Naive B cell (primary cell): ENCODE measurements at regions not wholly inside any gene's neighbourhood (a gene's known extent, or its start where the extent isn't known, plus 50 kb on each side); places are given as distances from the start of the nearest gene placed in this dataset.

Experiments used
- ATAC-seq, 2 donors: fragments of 150-1000 bp; cut with Tn5 transposase; 2 replicates each; pipeline ENCODE4 v1.10.0; 2021; ENCODE audit warnings: low read depth in 2 of 2, mild to moderate bottlenecking in 2 of 2, moderate library complexity in 2 of 2
- DNase-seq: peaks from one replicate; pipeline ENCODE4 v3.0.0; 2022
- H3K27ac Mint-ChIP-seq, 6 donors: one replicate each; pipeline ENCODE4 v1.8.0; 2020 to 2022; ENCODE audit warnings: mild to moderate bottlenecking in 6 of 6, mixed read lengths in 6 of 6, moderate library complexity in 5 of 6, inconsistent platforms in 2 of 6
- H3K27me3 Mint-ChIP-seq, 3 donors: one replicate each; pipeline ENCODE4 v1.8.0; 2021 to 2022; ENCODE audit warnings: mixed read lengths in 3 of 3, mild to moderate bottlenecking in 1 of 3
- H3K36me3 Mint-ChIP-seq, 2 donors: one replicate each; pipeline ENCODE4 v1.8.0; 2020 to 2022; ENCODE audit warnings: mixed read lengths in 2 of 2, inconsistent platforms in 1 of 2, mild to moderate bottlenecking in 1 of 2
- H3K4me1 Mint-ChIP-seq, 3 donors: one replicate each; pipeline ENCODE4 v1.8.0; 2020 to 2022; ENCODE audit warnings: mixed read lengths in 3 of 3, inconsistent platforms in 1 of 3, mild to moderate bottlenecking in 1 of 3, moderate library complexity in 1 of 3
- H3K4me3 Mint-ChIP-seq, 8 donors: one replicate each; pipeline ENCODE4 v1.8.0; 2020 to 2022; ENCODE audit warnings: mild to moderate bottlenecking in 8 of 8, mixed read lengths in 8 of 8, moderate library complexity in 8 of 8, inconsistent platforms in 2 of 8
- H3K9me3 Mint-ChIP-seq, 7 donors: one replicate each; pipeline ENCODE4 v1.8.0; 2020 to 2022; ENCODE audit warnings: mixed read lengths in 7 of 7, mild to moderate bottlenecking in 5 of 7, inconsistent platforms in 2 of 7, moderate library complexity in 1 of 7

GRCh38 chr5:74300808-74301389 is 339.6 kb downstream of the ENC1 start:
- DNase-seq (no peak), ATAC-seq (no peak)
- Mint-ChIP-seq H3K36me3 (no peaks in the 10 kb centered on the region), H3K4me3 (no peak overlapping the region), H3K27ac (no peak overlapping the region), H3K4me1 (no peaks in the 10 kb centered on the region), H3K9me3 (peaks cover 0 to 2% (median 0%) of the 10 kb centered on the region in 7 donors), H3K27me3 (peaks cover 0 to 7% (median 0%) of the 10 kb centered on the region in 3 donors)

- Mint-ChIP-seq H3K4me3 (no peak overlapping the region), H3K27ac (no peak overlapping the region), H3K4me1 (no peaks in the 10 kb centered on the region), H3K36me3 (no peaks in the 10 kb centered on the region), H3K9me3 (peaks cover 0 to 2% (median 0%) of the 10 kb centered on the region in 7 donors), H3K27me3 (peaks cover 0 to 7% (median 0%) of the 10 kb centered on the region in 3 donors)
- no peak for ATAC-seq
- DNase-seq = no peak
These were observed 340.7 kb downstream of the ENC1 start for GRCh38 chr5:74299833-74300232.

- ATAC-seq (no peak), DNase-seq (no peak)
- peaks cover 0 to 2% (median 0%) of the 10 kb centered on the region in 7 donors for H3K9me3 Mint-ChIP-seq
- H3K36me3 Mint-ChIP-seq = no peaks in the 10 kb centered on the region
- no peaks in the 10 kb centered on the region for H3K4me1 Mint-ChIP-seq
- H3K27ac Mint-ChIP-seq = no peak overlapping the region
- H3K4me3 Mint-ChIP-seq = no peak overlapping the region
- H3K27me3 Mint-ChIP-seq = no peaks in the 10 kb centered on the region
These were observed 343.7 kb downstream of the ENC1 start for GRCh38 chr5:74296685-74297408.

GRCh38 chr5:74295676-74296075 is 344.9 kb downstream of the ENC1 start:
- H3K27ac Mint-ChIP-seq = no peak overlapping the region
- DNase-seq (no peak), ATAC-seq (no peak)
- H3K4me3 Mint-ChIP-seq = no peak overlapping the region
- no peaks in the 10 kb centered on the region for H3K36me3 Mint-ChIP-seq
- H3K27me3 Mint-ChIP-seq = no peaks in the 10 kb centered on the region
- no peaks in the 10 kb centered on the region for H3K4me1 Mint-ChIP-seq
- no peaks in the 10 kb centered on the region for H3K9me3 Mint-ChIP-seq

GRCh38 chr5:74295141-74295540 is 345.4 kb downstream of the ENC1 start:
- no peaks in the 10 kb centered on the region for H3K4me1 Mint-ChIP-seq
- DNase-seq (no peak), ATAC-seq (no peak)
- H3K27me3 Mint-ChIP-seq = peaks cover 0 to 4% (median 0%) of the 10 kb centered on the region in 3 donors
- no peaks in the 10 kb centered on the region for H3K36me3 Mint-ChIP-seq
- no peak overlapping the region for H3K4me3 Mint-ChIP-seq
- no peaks in the 10 kb centered on the region for H3K9me3 Mint-ChIP-seq
- no peak overlapping the region for H3K27ac Mint-ChIP-seq

- no peaks in the 10 kb centered on the region for H3K4me1 Mint-ChIP-seq
- DNase-seq = no peak
- ATAC-seq = no peak
These were observed 346.3 kb downstream of the ENC1 start for GRCh38 chr5:74294231-74294705.

GRCh38 chr5:74293182-74293581 is 347.3 kb downstream of the ENC1 start:
- Mint-ChIP-seq H3K9me3 (no peaks in the 10 kb centered on the region), H3K36me3 (no peaks in the 10 kb centered on the region), H3K4me3 (no peak overlapping the region), H3K27me3 (peaks cover 1 to 7% (median 6%) of the 10 kb centered on the region in 3 donors), H3K27ac (no peak overlapping the region), H3K4me1 (no peaks in the 10 kb centered on the region)
- DNase-seq (no peak), ATAC-seq (no peak)

More at GRCh38 chr5:74294231-74294705, 346.3 kb downstream of the ENC1 start:
- no peaks in the 10 kb centered on the region for H3K36me3 Mint-ChIP-seq
- H3K9me3 Mint-ChIP-seq = no peaks in the 10 kb centered on the region
- H3K4me3 Mint-ChIP-seq = no peak overlapping the region
- peaks cover 0 to 6% (median 0%) of the 10 kb centered on the region in 3 donors for H3K27me3 Mint-ChIP-seq
- H3K27ac Mint-ChIP-seq = no peak overlapping the region

- ATAC-seq (no peak), DNase-seq (no peak)
- no peak overlapping the region for H3K27ac Mint-ChIP-seq
- no peaks in the 10 kb centered on the region for H3K9me3 Mint-ChIP-seq
- H3K36me3 Mint-ChIP-seq = no peaks in the 10 kb centered on the region
- H3K4me1 Mint-ChIP-seq = no peaks in the 10 kb centered on the region
- no peak overlapping the region for H3K4me3 Mint-ChIP-seq
- peaks cover 6 to 14% (median 7%) of the 10 kb centered on the region in 3 donors for H3K27me3 Mint-ChIP-seq
These were observed 349.8 kb downstream of the ENC1 start for GRCh38 chr5:74290634-74291241.

GRCh38 chr5:74289691-74290090 is 350.8 kb downstream of the ENC1 start:
- Mint-ChIP-seq H3K4me1 (no peaks in the 10 kb centered on the region), H3K27ac (no peak overlapping the region), H3K27me3 (peaks cover 6 to 17% (median 9%) of the 10 kb centered on the region in 3 donors), H3K36me3 (no peaks in the 10 kb centered on the region), H3K4me3 (no peak overlapping the region), H3K9me3 (no peaks in the 10 kb centered on the region)
- no peak for DNase-seq
- ATAC-seq = no peak

GRCh38 chr5:74289238-74289637 is 351.3 kb downstream of the ENC1 start:
- no peak for ATAC-seq
- no peak for DNase-seq
- Mint-ChIP-seq H3K27ac (no peak overlapping the region), H3K4me3 (no peak overlapping the region), H3K27me3 (peaks cover 6 to 21% (median 13%) of the 10 kb centered on the region in 3 donors), H3K36me3 (no peaks in the 10 kb centered on the region), H3K9me3 (no peaks in the 10 kb centered on the region), H3K4me1 (no peaks in the 10 kb centered on the region)

- Mint-ChIP-seq H3K27ac (no peak overlapping the region), H3K4me1 (no peaks in the 10 kb centered on the region), H3K36me3 (no peaks in the 10 kb centered on the region), H3K4me3 (no peak overlapping the region), H3K27me3 (peaks cover 6 to 28% (median 17%) of the 10 kb centered on the region in 3 donors), H3K9me3 (no peaks in the 10 kb centered on the region)
- ATAC-seq = no peak
- no peak for DNase-seq
These were observed 351.9 kb downstream of the ENC1 start for GRCh38 chr5:74288448-74289108.

- no peak overlapping the region for H3K4me3 Mint-ChIP-seq
- peak overlapping the region in 2 of 6 donors; percentile 29 to 64 for H3K27ac Mint-ChIP-seq
- H3K36me3 Mint-ChIP-seq = no peaks in the 10 kb centered on the region
- ATAC-seq = no peak
- peaks cover 6 to 33% (median 17%) of the 10 kb centered on the region in 3 donors for H3K27me3 Mint-ChIP-seq
- H3K9me3 Mint-ChIP-seq = no peaks in the 10 kb centered on the region
- no peaks in the 10 kb centered on the region for H3K4me1 Mint-ChIP-seq
- DNase-seq = no peak
These were observed 352.5 kb downstream of the ENC1 start for GRCh38 chr5:74288038-74288437.

GRCh38 chr5:74286734-74287695 is 353.5 kb downstream of the ENC1 start:
- H3K36me3 Mint-ChIP-seq = no peaks in the 10 kb centered on the region
- no peak overlapping the region for H3K27ac Mint-ChIP-seq
- ATAC-seq = no peak
- no peak overlapping the region for H3K4me3 Mint-ChIP-seq
- no peaks in the 10 kb centered on the region for H3K9me3 Mint-ChIP-seq
- no peak for DNase-seq
- H3K27me3 Mint-ChIP-seq = peaks cover 6 to 33% (median 17%) of the 10 kb centered on the region in 3 donors
- H3K4me1 Mint-ChIP-seq = no peaks in the 10 kb centered on the region
